ENCODE measurements at regions not wholly inside any gene's neighbourhood (a gene's known extent, or its start where the extent isn't known, plus 50 kb on each side); places are given as distances from the start of the nearest gene placed in this dataset.

- Histone ChIP-seq H3K4me2 (ENCODE audit: low read length) (no peak overlapping the region), H3K4me1 (ENCODE audit: control insufficient read depth, insufficient read depth, low read length) (peaks cover 18% of the 10 kb centered on the region), H3K9me3 (replicated peaks; ENCODE audit: low read length) (no peaks in the 10 kb centered on the region), H3K9ac (ENCODE audit: low read depth, low read length) (no peak overlapping the region), H3K36me3 (ENCODE audit: insufficient read depth, low read length) (no peaks in the 10 kb centered on the region), H3K4me3 (ENCODE audit: low read length) (no peak overlapping the region), H3K27me3 (ENCODE audit: control insufficient read depth, insufficient read depth, low read length) (no peaks in the 10 kb centered on the region)
Measured at GRCh38 chr2:43111788-43112554, 114.4 kb downstream of the ZFP36L2 start.

DNA sequence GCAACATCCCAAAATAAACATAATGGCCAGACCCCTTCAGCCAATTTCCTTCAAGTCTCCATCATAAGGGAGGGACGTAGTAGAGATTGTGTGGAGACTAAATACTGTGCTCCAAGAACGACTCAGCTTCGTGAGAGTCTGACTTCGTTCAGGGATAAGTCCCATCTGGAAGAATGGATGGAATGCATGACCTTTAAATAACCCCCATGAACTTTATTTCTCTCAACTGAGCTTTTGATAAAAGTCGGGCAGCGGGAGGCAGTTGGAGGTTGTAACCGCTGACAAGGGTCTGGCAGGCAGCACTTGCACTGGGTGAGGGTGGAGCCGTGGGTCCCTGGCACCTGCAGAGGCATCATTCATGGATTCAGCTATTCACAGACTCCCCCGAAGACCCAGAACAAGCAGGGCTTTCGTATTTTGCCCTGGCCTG lies 115.9 kb downstream of the ZFP36L2 start:
- H3K27me3 ChIP-seq (ENCODE audit: control insufficient read depth, insufficient read depth, low read length), result no peaks in the 10 kb centered on the region
- no peak overlapping the region for H3K4me2 ChIP-seq (ENCODE audit: low read length)
- no peaks in the 10 kb centered on the region for H3K9me3 ChIP-seq (replicated peaks; ENCODE audit: low read length)
- H3K36me3 ChIP-seq (ENCODE audit: insufficient read depth, low read length), result no peaks in the 10 kb centered on the region
- peaks cover 32% of the 10 kb centered on the region for H3K4me1 ChIP-seq (ENCODE audit: control insufficient read depth, insufficient read depth, low read length)
- no peak overlapping the region for H3K4me3 ChIP-seq (ENCODE audit: low read length)
- H3K9ac ChIP-seq (ENCODE audit: low read depth, low read length), result no peak overlapping the region

DNA sequence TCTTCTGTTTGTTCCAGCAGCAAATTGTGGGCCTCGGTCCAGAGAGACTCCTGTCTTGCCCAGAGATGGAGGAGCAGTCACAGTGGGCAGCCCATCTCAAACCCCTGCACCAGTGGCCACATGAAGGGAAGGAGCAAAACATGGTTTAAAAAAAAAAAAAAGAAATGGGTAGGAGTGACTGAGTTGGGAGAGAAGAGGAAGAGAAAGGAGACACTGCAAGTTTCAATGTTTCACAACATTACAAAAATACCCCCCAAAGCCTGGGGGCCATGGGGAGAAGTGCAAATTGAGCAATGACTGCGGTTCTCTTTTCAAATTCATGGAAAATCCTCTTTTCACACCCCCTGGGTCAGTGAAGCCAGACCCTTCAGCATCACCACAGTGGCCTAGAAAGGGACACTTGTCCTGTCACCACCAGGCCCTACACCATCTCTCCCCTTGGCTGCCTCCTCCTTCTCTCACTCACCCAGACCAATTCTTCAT lies 117.1 kb downstream of the ZFP36L2 start:
- Histone ChIP-seq H3K9me3 (replicated peaks; ENCODE audit: low read length) (no peaks in the 10 kb centered on the region), H3K27me3 (ENCODE audit: control insufficient read depth, insufficient read depth, low read length) (no peaks in the 10 kb centered on the region), H3K4me2 (ENCODE audit: low read length) (no peak overlapping the region), H3K9ac (ENCODE audit: low read depth, low read length) (no peak overlapping the region), H3K4me3 (ENCODE audit: low read length) (no peak overlapping the region), H3K4me1 (ENCODE audit: control insufficient read depth, insufficient read depth, low read length) (peaks cover 32% of the 10 kb centered on the region), H3K36me3 (ENCODE audit: insufficient read depth, low read length) (no peaks in the 10 kb centered on the region)

DNA sequence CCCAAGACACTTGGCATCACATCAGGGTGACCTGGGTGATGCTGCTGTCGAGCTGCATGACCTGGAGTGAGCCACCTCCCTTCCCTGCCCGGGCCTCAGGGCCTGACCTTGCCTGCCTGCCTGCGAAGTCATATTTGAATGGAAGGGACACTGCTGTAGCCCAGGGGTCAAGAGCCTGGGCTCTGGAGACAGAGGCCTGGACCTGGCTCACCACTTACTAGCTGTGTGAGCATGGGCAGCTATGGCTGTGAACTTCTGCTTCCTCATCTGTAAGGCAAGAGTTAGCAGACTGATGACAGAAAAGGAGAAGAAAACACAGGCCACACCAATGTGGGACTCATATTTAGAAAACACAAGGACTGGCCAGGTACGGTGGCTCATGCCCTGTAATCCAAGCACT lies 118.7 kb downstream of the ZFP36L2 start:
- Histone ChIP-seq H3K36me3 (ENCODE audit: insufficient read depth, low read length) (no peaks in the 10 kb centered on the region), H3K4me1 (ENCODE audit: control insufficient read depth, insufficient read depth, low read length) (peaks cover 32% of the 10 kb centered on the region), H3K4me3 (ENCODE audit: low read length) (no peak overlapping the region), H3K27me3 (ENCODE audit: control insufficient read depth, insufficient read depth, low read length) (no peaks in the 10 kb centered on the region), H3K4me2 (ENCODE audit: low read length) (no peak overlapping the region), H3K9me3 (replicated peaks; ENCODE audit: low read length) (no peaks in the 10 kb centered on the region), H3K9ac (ENCODE audit: low read depth, low read length) (no peak overlapping the region)

- Histone ChIP-seq H3K4me3 (ENCODE audit: low read length) (no peak overlapping the region), H3K36me3 (ENCODE audit: insufficient read depth, low read length) (no peaks in the 10 kb centered on the region), H3K27me3 (ENCODE audit: control insufficient read depth, insufficient read depth, low read length) (no peaks in the 10 kb centered on the region), H3K4me2 (ENCODE audit: low read length) (no peak overlapping the region), H3K9me3 (replicated peaks; ENCODE audit: low read length) (no peaks in the 10 kb centered on the region), H3K4me1 (ENCODE audit: control insufficient read depth, insufficient read depth, low read length) (peaks cover 40% of the 10 kb centered on the region), H3K9ac (ENCODE audit: low read depth, low read length) (peak overlapping the region; percentile 38)
Measured at GRCh38 chr2:43106559-43107527, 119.6 kb downstream of the ZFP36L2 start.

- no peak overlapping the region for H3K4me3 ChIP-seq (ENCODE audit: low read length)
- H3K4me1 ChIP-seq (ENCODE audit: control insufficient read depth, insufficient read depth, low read length), result peaks cover 50% of the 10 kb centered on the region
- H3K4me2 ChIP-seq (ENCODE audit: low read length), result no peak overlapping the region
- no peaks in the 10 kb centered on the region for H3K9me3 ChIP-seq (replicated peaks; ENCODE audit: low read length)
- H3K36me3 ChIP-seq (ENCODE audit: insufficient read depth, low read length), result no peaks in the 10 kb centered on the region
- H3K9ac ChIP-seq (ENCODE audit: low read depth, low read length), result peak overlapping the region; percentile 38
- no peaks in the 10 kb centered on the region for H3K27me3 ChIP-seq (ENCODE audit: control insufficient read depth, insufficient read depth, low read length)
Measured at GRCh38 chr2:43105586-43106558, 120.5 kb downstream of the ZFP36L2 start.

DNA sequence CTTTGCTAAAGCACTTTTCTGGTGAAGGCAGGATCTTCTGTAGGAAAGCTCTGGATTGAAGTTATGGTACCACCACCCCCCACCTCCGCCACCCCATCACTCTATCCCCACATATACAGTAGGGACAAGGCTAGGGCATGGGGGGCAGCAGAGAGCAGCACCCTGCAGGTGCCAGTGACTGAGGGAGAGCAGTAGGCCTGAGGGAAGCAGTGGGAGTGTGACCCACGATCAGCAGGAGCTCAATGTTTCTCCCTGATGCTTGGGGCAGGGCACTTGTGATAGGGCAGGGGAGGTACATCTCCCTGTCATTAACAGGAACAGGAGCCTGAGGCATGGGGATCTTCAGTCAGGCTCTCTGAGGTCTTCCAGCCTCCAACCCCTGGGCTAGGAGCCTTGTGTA lies 121.6 kb downstream of the ZFP36L2 start:
- no peaks in the 10 kb centered on the region for H3K27me3 ChIP-seq (ENCODE audit: control insufficient read depth, insufficient read depth, low read length)
- H3K9me3 ChIP-seq (replicated peaks; ENCODE audit: low read length), result no peaks in the 10 kb centered on the region
- H3K4me1 ChIP-seq (ENCODE audit: control insufficient read depth, insufficient read depth, low read length), result peaks cover 45% of the 10 kb centered on the region
- H3K4me3 ChIP-seq (ENCODE audit: low read length), result no peak overlapping the region
- no peaks in the 10 kb centered on the region for H3K36me3 ChIP-seq (ENCODE audit: insufficient read depth, low read length)
- H3K4me2 ChIP-seq (ENCODE audit: low read length), result no peak overlapping the region
- H3K9ac ChIP-seq (ENCODE audit: low read depth, low read length), result no peak overlapping the region

DNA sequence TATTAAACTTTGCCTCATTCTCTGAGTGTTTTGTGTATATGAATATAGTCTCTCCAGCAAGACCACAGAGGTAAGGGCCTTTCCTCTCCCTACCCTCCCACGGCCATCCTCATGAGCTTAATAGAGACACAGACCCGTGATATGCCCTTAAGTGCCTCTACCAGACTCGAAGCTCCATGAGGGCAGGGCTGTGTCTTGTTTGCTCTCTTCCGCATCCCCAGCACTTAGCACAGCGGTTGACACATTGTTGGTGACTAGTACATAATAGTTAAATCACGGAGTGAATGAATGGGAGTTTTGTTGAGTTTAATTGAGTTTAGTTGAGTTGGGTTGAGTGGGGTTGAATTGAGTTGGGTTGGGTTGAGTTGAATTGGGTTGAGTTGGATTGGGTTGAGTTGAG lies 122.3 kb downstream of the ZFP36L2 start:
- Histone ChIP-seq H3K4me1 (ENCODE audit: control insufficient read depth, insufficient read depth, low read length) (peaks cover 45% of the 10 kb centered on the region), H3K4me2 (ENCODE audit: low read length) (no peak overlapping the region), H3K36me3 (ENCODE audit: insufficient read depth, low read length) (no peaks in the 10 kb centered on the region), H3K27me3 (ENCODE audit: control insufficient read depth, insufficient read depth, low read length) (no peaks in the 10 kb centered on the region), H3K4me3 (ENCODE audit: low read length) (no peak overlapping the region), H3K9me3 (replicated peaks; ENCODE audit: low read length) (no peaks in the 10 kb centered on the region), H3K9ac (ENCODE audit: low read depth, low read length) (no peak overlapping the region)

- H3K36me3 ChIP-seq (ENCODE audit: insufficient read depth, low read length), result no peaks in the 10 kb centered on the region
- H3K4me3 ChIP-seq (ENCODE audit: low read length), result no peak overlapping the region
- H3K9me3 ChIP-seq (replicated peaks; ENCODE audit: low read length), result no peaks in the 10 kb centered on the region
- H3K4me1 ChIP-seq (ENCODE audit: control insufficient read depth, insufficient read depth, low read length), result peaks cover 45% of the 10 kb centered on the region
- no peak overlapping the region for H3K4me2 ChIP-seq (ENCODE audit: low read length)
- H3K9ac ChIP-seq (ENCODE audit: low read depth, low read length), result peak overlapping the region; percentile 82
- H3K27me3 ChIP-seq (ENCODE audit: control insufficient read depth, insufficient read depth, low read length), result no peaks in the 10 kb centered on the region
Measured at GRCh38 chr2:43103093-43103404, 123.4 kb downstream of the ZFP36L2 start.

- no peak overlapping the region for H3K4me2 ChIP-seq (ENCODE audit: low read length)
- peaks cover 45% of the 10 kb centered on the region for H3K4me1 ChIP-seq (ENCODE audit: control insufficient read depth, insufficient read depth, low read length)
- H3K27me3 ChIP-seq (ENCODE audit: control insufficient read depth, insufficient read depth, low read length), result no peaks in the 10 kb centered on the region
- no peaks in the 10 kb centered on the region for H3K9me3 ChIP-seq (replicated peaks; ENCODE audit: low read length)
- no peaks in the 10 kb centered on the region for H3K36me3 ChIP-seq (ENCODE audit: insufficient read depth, low read length)
- no peak overlapping the region for H3K4me3 ChIP-seq (ENCODE audit: low read length)
- H3K9ac ChIP-seq (ENCODE audit: low read depth, low read length), result peak overlapping the region; percentile 82
Measured at GRCh38 chr2:43102366-43103092, 123.9 kb downstream of the ZFP36L2 start.
